ENCODE measurements at regions not wholly inside any gene's neighbourhood (a gene's known extent, or its start where the extent isn't known, plus 50 kb on each side); places are given as distances from the start of the nearest gene placed in this dataset.

DNA sequence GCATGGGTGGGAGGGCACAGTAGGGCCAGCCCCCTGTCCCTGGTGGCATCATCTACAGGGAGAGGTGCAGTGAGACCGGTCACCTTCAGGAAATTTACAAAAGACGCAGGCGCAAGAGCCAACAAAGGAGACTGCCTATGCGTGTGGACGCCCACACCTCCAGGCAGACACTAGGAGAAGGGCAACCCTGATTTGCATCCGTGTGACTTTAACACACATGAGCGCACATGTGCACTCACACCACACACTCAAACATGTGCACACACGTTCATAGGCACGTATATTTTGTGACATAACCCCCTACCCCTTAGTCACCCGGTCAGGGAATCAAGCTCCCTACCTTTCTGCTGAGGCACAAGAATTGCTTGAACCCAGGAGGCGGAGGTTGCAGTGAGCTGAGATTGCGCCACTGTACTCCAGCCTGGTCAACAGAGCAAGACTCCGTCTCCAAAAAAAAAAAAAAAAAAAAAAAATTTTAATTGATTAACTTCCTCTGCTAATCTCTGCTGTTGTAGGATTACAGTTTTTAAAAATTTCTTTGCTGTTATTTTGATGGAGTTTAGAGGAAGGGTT, 84.7 kb upstream of the SLC25A33 start:
- Histone ChIP-seq H2AFZ (ENCODE audit: low read depth, low read length) (no peak overlapping the region), H3K4me1 (ENCODE audit: insufficient read depth, low read length) (peaks cover 1% of the 10 kb centered on the region), H3K36me3 (ENCODE audit: insufficient read depth, low read length) (no peaks in the 10 kb centered on the region), H3K4me2 (ENCODE audit: low read length) (no peak overlapping the region), H3K27me3 (ENCODE audit: insufficient read depth, low read length) (no peaks in the 10 kb centered on the region), H3K9me3 (ENCODE audit: insufficient read depth, low read depth, low read length) (no peaks in the 10 kb centered on the region), H3K9ac (ENCODE audit: low read length) (no peak overlapping the region), H4K20me1 (ENCODE audit: insufficient read depth, low read length) (no peaks in the 10 kb centered on the region), H3K79me2 (ENCODE audit: insufficient read depth, low read length) (no peaks in the 10 kb centered on the region), H3K4me3 (ENCODE audit: insufficient read depth, low read depth, low read length) (no peak overlapping the region), H3K27ac (ENCODE audit: low read depth, low read length) (no peak overlapping the region)
- Mint-ChIP-seq H3K27ac (ENCODE audit: unreplicated experiment) (no peak overlapping the region), H3K9me3 (ENCODE audit: unreplicated experiment) (no peaks in the 10 kb centered on the region), H3K4me1 (ENCODE audit: low read depth, unreplicated experiment) (peaks cover 9% of the 10 kb centered on the region), H3K36me3 (ENCODE audit: low read depth, unreplicated experiment) (no peaks in the 10 kb centered on the region), H3K27me3 (ENCODE audit: low read depth, unreplicated experiment) (peaks cover 3% of the 10 kb centered on the region), H3K4me3 (ENCODE audit: unreplicated experiment) (no peak overlapping the region)
- no peak for FAIRE-seq
- DNase-seq (ENCODE audit: low read depth) = no peak
- TF ChIP-seq EZH2 (IDR thresholded peaks at IDR 0.05; ENCODE audit: insufficient read depth, low read length) = no peak
- TF ChIP-seq, protein P1, sequence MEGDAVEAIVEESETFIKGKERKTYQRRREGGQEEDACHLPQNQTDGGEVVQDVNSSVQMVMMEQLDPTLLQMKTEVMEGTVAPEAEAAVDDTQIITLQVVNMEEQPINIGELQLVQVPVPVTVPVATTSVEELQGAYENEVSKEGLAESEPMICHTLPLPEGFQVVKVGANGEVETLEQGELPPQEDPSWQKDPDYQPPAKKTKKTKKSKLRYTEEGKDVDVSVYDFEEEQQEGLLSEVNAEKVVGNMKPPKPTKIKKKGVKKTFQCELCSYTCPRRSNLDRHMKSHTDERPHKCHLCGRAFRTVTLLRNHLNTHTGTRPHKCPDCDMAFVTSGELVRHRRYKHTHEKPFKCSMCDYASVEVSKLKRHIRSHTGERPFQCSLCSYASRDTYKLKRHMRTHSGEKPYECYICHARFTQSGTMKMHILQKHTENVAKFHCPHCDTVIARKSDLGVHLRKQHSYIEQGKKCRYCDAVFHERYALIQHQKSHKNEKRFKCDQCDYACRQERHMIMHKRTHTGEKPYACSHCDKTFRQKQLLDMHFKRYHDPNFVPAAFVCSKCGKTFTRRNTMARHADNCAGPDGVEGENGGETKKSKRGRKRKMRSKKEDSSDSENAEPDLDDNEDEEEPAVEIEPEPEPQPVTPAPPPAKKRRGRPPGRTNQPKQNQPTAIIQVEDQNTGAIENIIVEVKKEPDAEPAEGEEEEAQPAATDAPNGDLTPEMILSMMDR (IDR thresholded peaks at IDR 0.05; ENCODE audit: insufficient read depth, low read depth, low read length) = no peak

DNA sequence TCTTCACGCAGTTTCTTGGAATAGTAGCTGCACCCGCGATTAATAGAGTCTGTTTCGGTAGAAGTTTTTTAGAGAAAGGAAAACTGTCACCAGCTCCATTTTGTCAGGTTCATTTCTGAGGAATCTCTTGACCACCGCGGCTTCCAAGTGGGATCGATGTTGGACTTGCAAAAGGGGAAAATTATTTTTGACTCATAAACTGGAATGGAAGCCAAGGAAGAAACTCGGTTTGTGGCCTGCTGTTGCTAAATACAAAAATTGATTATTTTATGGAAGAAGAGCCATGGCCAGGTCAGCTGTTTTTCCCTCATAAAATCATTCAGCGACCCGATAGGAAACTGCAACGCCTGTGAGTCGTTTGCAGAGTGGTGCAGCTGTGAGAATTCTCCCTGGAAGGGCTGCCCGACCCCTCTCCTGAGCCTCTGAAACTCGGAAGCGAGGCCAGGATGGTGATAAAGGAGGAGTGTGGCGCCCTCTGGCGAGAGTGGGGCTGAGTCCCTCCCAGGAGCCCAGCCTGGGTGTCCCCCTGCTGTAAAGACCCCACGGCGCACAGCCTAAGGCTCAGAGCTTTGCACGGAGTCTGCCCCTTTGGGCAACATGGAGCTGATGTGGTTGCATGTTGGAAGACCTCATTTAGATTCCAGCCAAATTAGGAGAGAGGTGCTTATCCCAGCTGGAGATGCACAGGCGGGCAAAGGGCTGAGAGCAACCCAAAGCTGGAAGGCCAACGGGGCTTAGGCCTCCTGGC, 83.6 kb upstream of the SLC25A33 start:
- no peak overlapping the region for H3K9ac ChIP-seq (ENCODE audit: low read length)
- H4K20me1 ChIP-seq (ENCODE audit: insufficient read depth, low read length) = no peaks in the 10 kb centered on the region
- H3K27ac Mint-ChIP-seq (ENCODE audit: unreplicated experiment) = no peak overlapping the region
- H3K4me1 Mint-ChIP-seq (ENCODE audit: low read depth, unreplicated experiment) = peaks cover 5% of the 10 kb centered on the region
- no peak overlapping the region for H3K4me3 ChIP-seq (ENCODE audit: insufficient read depth, low read depth, low read length)
- no peaks in the 10 kb centered on the region for H3K4me1 ChIP-seq (ENCODE audit: insufficient read depth, low read length)
- no peaks in the 10 kb centered on the region for H3K9me3 ChIP-seq (ENCODE audit: insufficient read depth, low read depth, low read length)
- no peaks in the 10 kb centered on the region for H3K27me3 ChIP-seq (ENCODE audit: insufficient read depth, low read length)
- no peak overlapping the region for H3K4me2 ChIP-seq (ENCODE audit: low read length)
- peak; percentile 41 for DNase-seq (ENCODE audit: low read depth)
- no peak overlapping the region for H3K4me3 Mint-ChIP-seq (ENCODE audit: unreplicated experiment)
- H3K79me2 ChIP-seq (ENCODE audit: insufficient read depth, low read length) = no peaks in the 10 kb centered on the region
- no peak for TF ChIP-seq EZH2 (IDR thresholded peaks at IDR 0.05; ENCODE audit: insufficient read depth, low read length)
- TF ChIP-seq, protein P1 (IDR thresholded peaks at IDR 0.05; ENCODE audit: insufficient read depth, low read depth, low read length) = peak; percentile 74
- H3K36me3 Mint-ChIP-seq (ENCODE audit: low read depth, unreplicated experiment) = no peaks in the 10 kb centered on the region
- H3K27me3 Mint-ChIP-seq (ENCODE audit: low read depth, unreplicated experiment) = peaks cover 8% of the 10 kb centered on the region
- H2AFZ ChIP-seq (ENCODE audit: low read depth, low read length) = no peak overlapping the region
- H3K9me3 Mint-ChIP-seq (ENCODE audit: unreplicated experiment) = no peaks in the 10 kb centered on the region
- H3K36me3 ChIP-seq (ENCODE audit: insufficient read depth, low read length) = no peaks in the 10 kb centered on the region
- FAIRE-seq = no peak
- H3K27ac ChIP-seq (ENCODE audit: low read depth, low read length) = no peak overlapping the region

DNA sequence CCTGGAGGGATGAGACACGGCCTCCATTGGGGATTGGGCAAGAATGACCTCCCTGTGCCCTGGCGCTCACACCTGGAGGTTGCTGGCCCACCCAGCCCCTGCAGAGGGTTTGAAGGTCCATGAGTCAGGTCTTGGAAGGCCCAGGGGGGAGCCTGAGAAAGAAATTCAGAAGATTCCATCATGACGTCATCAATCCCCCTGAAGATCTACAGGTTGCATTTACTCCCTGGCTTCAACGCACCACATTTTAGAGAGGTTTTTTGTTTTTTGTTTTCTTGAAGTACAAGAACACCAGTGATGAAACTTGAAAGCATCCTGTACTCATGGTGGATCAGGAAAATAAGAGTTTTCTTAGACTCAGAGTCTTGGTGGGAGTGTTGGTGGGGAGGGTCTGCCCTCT, 82.4 kb upstream of the SLC25A33 start:
- H4K20me1 ChIP-seq (ENCODE audit: insufficient read depth, low read length) = no peaks in the 10 kb centered on the region

More for the DNA sequence above, 82.4 kb upstream of the SLC25A33 start:
- H3K27ac ChIP-seq (ENCODE audit: low read depth, low read length) = no peak overlapping the region
- H2AFZ ChIP-seq (ENCODE audit: low read depth, low read length) = no peak overlapping the region
- no peaks in the 10 kb centered on the region for H3K27me3 ChIP-seq (ENCODE audit: insufficient read depth, low read length)
- H3K4me3 ChIP-seq (ENCODE audit: insufficient read depth, low read depth, low read length) = no peak overlapping the region
- no peak for DNase-seq (ENCODE audit: low read depth)
- no peaks in the 10 kb centered on the region for H3K36me3 ChIP-seq (ENCODE audit: insufficient read depth, low read length)
- TF ChIP-seq, protein P1 (IDR thresholded peaks at IDR 0.05; ENCODE audit: insufficient read depth, low read depth, low read length) = no peak
- no peak for TF ChIP-seq EZH2 (IDR thresholded peaks at IDR 0.05; ENCODE audit: insufficient read depth, low read length)
- H3K9me3 Mint-ChIP-seq (ENCODE audit: unreplicated experiment) = no peaks in the 10 kb centered on the region
- H3K4me3 Mint-ChIP-seq (ENCODE audit: unreplicated experiment) = no peak overlapping the region
- H3K27me3 Mint-ChIP-seq (ENCODE audit: low read depth, unreplicated experiment) = peaks cover 8% of the 10 kb centered on the region
- peaks cover 4% of the 10 kb centered on the region for H3K4me1 Mint-ChIP-seq (ENCODE audit: low read depth, unreplicated experiment)
- H3K4me1 ChIP-seq (ENCODE audit: insufficient read depth, low read length) = no peaks in the 10 kb centered on the region
- no peak overlapping the region for H3K4me2 ChIP-seq (ENCODE audit: low read length)
- no peak overlapping the region for H3K27ac Mint-ChIP-seq (ENCODE audit: unreplicated experiment)
- no peaks in the 10 kb centered on the region for H3K9me3 ChIP-seq (ENCODE audit: insufficient read depth, low read depth, low read length)
- H3K36me3 Mint-ChIP-seq (ENCODE audit: low read depth, unreplicated experiment) = no peaks in the 10 kb centered on the region
- no peak for FAIRE-seq
- H3K9ac ChIP-seq (ENCODE audit: low read length) = no peak overlapping the region
- H3K79me2 ChIP-seq (ENCODE audit: insufficient read depth, low read length) = no peaks in the 10 kb centered on the region

Measured in astrocyte (in vitro differentiated cells and primary cell).